ENCODE measurements at regions not wholly inside any gene's neighbourhood (a gene's known extent, or its start where the extent isn't known, plus 50 kb on each side); places are given as distances from the start of the nearest gene placed in this dataset.

GRCh38 chr7:53947732-53948131, 594.4 kb upstream of the VSTM2A start:
- TF ChIP-seq GATA1 (IDR thresholded peaks at IDR 0.05; ENCODE audit: low read depth, low read length) (no peak), POLR2A (IDR thresholded peaks at IDR 0.05; ENCODE audit: low read length) (no peak)
- DNase-seq: no peak

- no peak for DNase-seq
- TF ChIP-seq POLR2A (IDR thresholded peaks at IDR 0.05; ENCODE audit: low read length): no peak
- TF ChIP-seq GATA1 (IDR thresholded peaks at IDR 0.05; ENCODE audit: low read depth, low read length): no peak
Measured at GRCh38 chr7:53965716-53966115, 576.5 kb upstream of the VSTM2A start.

- TF ChIP-seq POLR2A (IDR thresholded peaks at IDR 0.05; ENCODE audit: low read length): no peak
- no peak for TF ChIP-seq GATA1 (IDR thresholded peaks at IDR 0.05; ENCODE audit: low read depth, low read length)
- DNase-seq: no peak
Measured at GRCh38 chr7:53983480-53983879, 558.7 kb upstream of the VSTM2A start.

GRCh38 chr7:53984776-53985175, 557.4 kb upstream of the VSTM2A start:
- TF ChIP-seq GATA1 (IDR thresholded peaks at IDR 0.05; ENCODE audit: low read depth, low read length): no peak
- TF ChIP-seq POLR2A (IDR thresholded peaks at IDR 0.05; ENCODE audit: low read length): no peak
- DNase-seq: no peak

- DNase-seq: no peak
- no peak for TF ChIP-seq POLR2A (IDR thresholded peaks at IDR 0.05; ENCODE audit: low read length)
- TF ChIP-seq GATA1 (IDR thresholded peaks at IDR 0.05; ENCODE audit: low read depth, low read length): no peak
Measured at GRCh38 chr7:53988376-53988775, 553.8 kb upstream of the VSTM2A start.

- TF ChIP-seq GATA1 (IDR thresholded peaks at IDR 0.05; ENCODE audit: low read depth, low read length): no peak
- TF ChIP-seq POLR2A (IDR thresholded peaks at IDR 0.05; ENCODE audit: low read length): no peak
- no peak for DNase-seq
Measured at GRCh38 chr7:53993224-53993623, 549.0 kb upstream of the VSTM2A start.

- no peak for DNase-seq
- TF ChIP-seq POLR2A (IDR thresholded peaks at IDR 0.05; ENCODE audit: low read length): no peak
- no peak for TF ChIP-seq GATA1 (IDR thresholded peaks at IDR 0.05; ENCODE audit: low read depth, low read length)
Measured at GRCh38 chr7:53996876-53997275, 545.3 kb upstream of the VSTM2A start.

- TF ChIP-seq POLR2A (IDR thresholded peaks at IDR 0.05; ENCODE audit: low read length) (no peak), GATA1 (IDR thresholded peaks at IDR 0.05; ENCODE audit: low read depth, low read length) (no peak)
- no peak for DNase-seq
Measured at GRCh38 chr7:54014765-54015164, 527.4 kb upstream of the VSTM2A start.

- no peak for DNase-seq
Measured at GRCh38 chr7:54015251-54015650, 526.9 kb upstream of the VSTM2A start.

GRCh38 chr7:54037873-54038272, 504.3 kb upstream of the VSTM2A start:
- TF ChIP-seq GATA1 (IDR thresholded peaks at IDR 0.05; ENCODE audit: low read depth, low read length) (no peak), POLR2A (IDR thresholded peaks at IDR 0.05; ENCODE audit: low read length) (no peak)
- DNase-seq: no peak

More at GRCh38 chr7:54015251-54015650, 526.9 kb upstream of the VSTM2A start:
- TF ChIP-seq GATA1 (IDR thresholded peaks at IDR 0.05; ENCODE audit: low read depth, low read length) (no peak), POLR2A (IDR thresholded peaks at IDR 0.05; ENCODE audit: low read length) (no peak)

- TF ChIP-seq GATA1 (IDR thresholded peaks at IDR 0.05; ENCODE audit: low read depth, low read length): no peak
- TF ChIP-seq POLR2A (IDR thresholded peaks at IDR 0.05; ENCODE audit: low read length): no peak
- DNase-seq: no peak
Measured at GRCh38 chr7:54060643-54061042, 481.5 kb upstream of the VSTM2A start.

GRCh38 chr7:54066643-54067042, 475.5 kb upstream of the VSTM2A start:
- no peak for DNase-seq
- TF ChIP-seq GATA1 (IDR thresholded peaks at IDR 0.05; ENCODE audit: low read depth, low read length) (no peak), POLR2A (IDR thresholded peaks at IDR 0.05; ENCODE audit: low read length) (no peak)

GRCh38 chr7:54069843-54070242, 472.3 kb upstream of the VSTM2A start:
- TF ChIP-seq POLR2A (IDR thresholded peaks at IDR 0.05; ENCODE audit: low read length) (no peak), GATA1 (IDR thresholded peaks at IDR 0.05; ENCODE audit: low read depth, low read length) (no peak)
- DNase-seq: no peak

- no peak for TF ChIP-seq POLR2A (IDR thresholded peaks at IDR 0.05; ENCODE audit: low read length)
- TF ChIP-seq GATA1 (IDR thresholded peaks at IDR 0.05; ENCODE audit: low read depth, low read length): no peak
- DNase-seq: no peak
Measured at GRCh38 chr7:54072710-54073109, 469.5 kb upstream of the VSTM2A start.

GRCh38 chr7:54076616-54077015, 465.6 kb upstream of the VSTM2A start:
- no peak for TF ChIP-seq GATA1 (IDR thresholded peaks at IDR 0.05; ENCODE audit: low read depth, low read length)
- DNase-seq: no peak

- no peak for TF ChIP-seq GATA1 (IDR thresholded peaks at IDR 0.05; ENCODE audit: low read depth, low read length)
- no peak for TF ChIP-seq POLR2A (IDR thresholded peaks at IDR 0.05; ENCODE audit: low read length)
- DNase-seq: no peak
Measured at GRCh38 chr7:54080525-54080924, 461.6 kb upstream of the VSTM2A start.
